PC-9 (cell line): ENCODE measurements at regions not wholly inside any gene's neighbourhood (a gene's known extent, or its start where the extent isn't known, plus 50 kb on each side); places are given as distances from the start of the nearest gene placed in this dataset.

Experiments used
- CTCF ChIP-seq: fragments of 200-600 bp; sonication (generic); conservative IDR thresholded peaks from 2 replicates; pipeline ENCODE4 v1.6.1; 2017; ENCODE audit warnings: mixed run types, antibody characterized with exemption, mild to moderate bottlenecking, moderate library complexity
- EZH2 ChIP-seq: fragments of 200-600 bp; sonication (generic); IDR thresholded peaks from 2 replicates; pipeline ENCODE4 v1.8.0; 2017; ENCODE audit warnings: antibody characterized with exemption, low read depth

- TF ChIP-seq CTCF (no peak), EZH2 (no peak)
Observed at GRCh38 chr3:165383381-165383780, 187.2 kb upstream of the SLITRK3 start.
